A549 (cell line): ENCODE measurements at regions not wholly inside any gene's neighbourhood (a gene's known extent, or its start where the extent isn't known, plus 50 kb on each side); places are given as distances from the start of the nearest gene placed in this dataset.
"Not testable (repeated sequence)": the region's sequence is repeated elsewhere in the genome, so short reads cannot be mapped to it uniquely, and the experiment has no call there.

ENCODE experiments used
- CEBPB ChIP-seq, 2 experiments: fragments of >200 bp in 1 of 2; sonication (Bioruptor Twin) in 1 of 2; formaldehyde crosslinking in 1 of 2; IDR thresholded peaks; 2 replicates each; pipeline ENCODE4 v1.6.1; 2012 to 2016
- CHD2 ChIP-seq: fragments of 150-350 bp; IDR thresholded peaks from 2 replicates; pipeline ENCODE4 v1.6.1; 2014; ENCODE audit warnings: low read length; ENCODE audit not compliant: partially characterized antibody
- EP300 ChIP-seq, 2 experiments: fragments of >200 bp; sonication (Bioruptor Twin); formaldehyde crosslinking; IDR thresholded peaks; 2 replicates in 1 of 2; 3 replicates in 1 of 2; pipeline ENCODE4 v1.6.1; 2016 to 2017
- PHF8 ChIP-seq: fragments of 200-600 bp; sonication (generic); IDR thresholded peaks from 2 replicates; pipeline ENCODE4 v1.6.1; 2016; ENCODE audit warnings: low read depth, mild to moderate bottlenecking, antibody characterized with exemption, moderate library complexity, borderline replicate concordance
- POLR2A ChIP-seq: IDR thresholded peaks from 2 replicates; pipeline ENCODE4 v1.6.1; 2012; ENCODE audit warnings: mild to moderate bottlenecking, low read length
- TP53 ChIP-seq: fragments of 250-450 bp; sonication (Bioruptor Pico); IDR thresholded peaks from 2 replicates; pipeline ENCODE4 v1.5.0; 2021; ENCODE audit warnings: mild to moderate bottlenecking, moderate library complexity
- TF ChIP-seq, protein P1 (sequence below): fragments of >200 bp; sonication (Bioruptor Twin); formaldehyde crosslinking; IDR thresholded peaks from 3 replicates; pipeline ENCODE4 v1.5.1; 2016
- TF ChIP-seq, protein P2 (sequence below): fragments of 450-650 bp; IDR thresholded peaks from 2 replicates; pipeline ENCODE4 v1.6.1; 2014; ENCODE audit warnings: antibody characterized with exemption

DNA sequence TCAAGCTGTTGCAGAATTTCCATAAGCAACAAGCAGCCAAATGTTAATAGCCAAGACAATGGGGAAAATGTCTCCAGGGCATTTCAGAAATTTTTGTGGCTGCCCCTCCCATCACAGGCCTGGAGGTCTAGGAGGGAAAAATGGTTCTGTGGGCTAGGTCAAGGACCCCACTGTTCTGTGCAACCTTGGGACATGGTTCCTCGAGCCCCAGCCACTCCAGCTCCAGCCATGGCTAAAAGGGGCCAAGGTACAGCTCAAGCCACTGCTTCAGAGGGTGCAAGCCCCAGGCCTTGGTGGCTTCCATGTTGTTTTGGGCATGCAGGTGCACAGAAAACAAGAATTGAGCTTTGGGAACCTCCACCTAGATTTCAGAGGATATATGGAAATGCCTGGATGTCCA is 122.1 kb upstream of the OTOS start:
- TF ChIP-seq, protein P1, sequence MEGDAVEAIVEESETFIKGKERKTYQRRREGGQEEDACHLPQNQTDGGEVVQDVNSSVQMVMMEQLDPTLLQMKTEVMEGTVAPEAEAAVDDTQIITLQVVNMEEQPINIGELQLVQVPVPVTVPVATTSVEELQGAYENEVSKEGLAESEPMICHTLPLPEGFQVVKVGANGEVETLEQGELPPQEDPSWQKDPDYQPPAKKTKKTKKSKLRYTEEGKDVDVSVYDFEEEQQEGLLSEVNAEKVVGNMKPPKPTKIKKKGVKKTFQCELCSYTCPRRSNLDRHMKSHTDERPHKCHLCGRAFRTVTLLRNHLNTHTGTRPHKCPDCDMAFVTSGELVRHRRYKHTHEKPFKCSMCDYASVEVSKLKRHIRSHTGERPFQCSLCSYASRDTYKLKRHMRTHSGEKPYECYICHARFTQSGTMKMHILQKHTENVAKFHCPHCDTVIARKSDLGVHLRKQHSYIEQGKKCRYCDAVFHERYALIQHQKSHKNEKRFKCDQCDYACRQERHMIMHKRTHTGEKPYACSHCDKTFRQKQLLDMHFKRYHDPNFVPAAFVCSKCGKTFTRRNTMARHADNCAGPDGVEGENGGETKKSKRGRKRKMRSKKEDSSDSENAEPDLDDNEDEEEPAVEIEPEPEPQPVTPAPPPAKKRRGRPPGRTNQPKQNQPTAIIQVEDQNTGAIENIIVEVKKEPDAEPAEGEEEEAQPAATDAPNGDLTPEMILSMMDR = not testable (repeated sequence)
- TF ChIP-seq CEBPB (IDR thresholded peaks at IDR 0.05); EP300 (IDR thresholded peaks at IDR 0.05); CHD2; POLR2A; TP53 (CRISPR knock-in tag); PHF8: not testable (repeated sequence)
- TF ChIP-seq, protein P2, sequence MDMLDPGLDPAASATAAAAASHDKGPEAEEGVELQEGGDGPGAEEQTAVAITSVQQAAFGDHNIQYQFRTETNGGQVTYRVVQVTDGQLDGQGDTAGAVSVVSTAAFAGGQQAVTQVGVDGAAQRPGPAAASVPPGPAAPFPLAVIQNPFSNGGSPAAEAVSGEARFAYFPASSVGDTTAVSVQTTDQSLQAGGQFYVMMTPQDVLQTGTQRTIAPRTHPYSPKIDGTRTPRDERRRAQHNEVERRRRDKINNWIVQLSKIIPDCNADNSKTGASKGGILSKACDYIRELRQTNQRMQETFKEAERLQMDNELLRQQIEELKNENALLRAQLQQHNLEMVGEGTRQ = not testable (repeated sequence)
